Ascending aorta (tissue), 2 donors: ENCODE measurements at regions not wholly inside any gene's neighbourhood (a gene's known extent, or its start where the extent isn't known, plus 50 kb on each side); places are given as distances from the start of the nearest gene placed in this dataset.

Experiments
- DNase-seq, 2 donors: peaks; one replicate each; pipeline ENCODE4 v3.0.0-alpha.2; 2019; ENCODE audit warnings: low spot score in 2 of 2
- H3K27ac ChIP-seq, 2 donors: fragments of 200-600 bp; sonication (generic); one replicate each; pipeline ENCODE4 v1.5.1; 2016 to 2017; ENCODE audit warnings: mild to moderate bottlenecking in 1 of 2
- H3K27me3 ChIP-seq: fragments of 200-600 bp; sonication (generic); one replicate; pipeline ENCODE4 v1.5.1; 2017
- H3K36me3 ChIP-seq, 2 donors: fragments of 200-600 bp; sonication (generic); one replicate each; pipeline ENCODE4 v1.5.1; 2016
- H3K4me1 ChIP-seq, 2 donors: fragments of 200-600 bp; sonication (generic); one replicate each; pipeline ENCODE4 v1.5.1; 2016 to 2017; ENCODE audit warnings: mild to moderate bottlenecking in 1 of 2
- H3K4me3 ChIP-seq, 2 donors: fragments of 200-600 bp; sonication (generic); one replicate each; pipeline ENCODE4 v1.5.1; 2016 to 2017; ENCODE audit warnings: mild to moderate bottlenecking in 1 of 2
- H3K9me3 ChIP-seq, 2 donors: fragments of 200-600 bp; sonication (generic); one replicate each; pipeline ENCODE4 v1.5.1; 2016
- intact Hi-C: fragments of 100-400 bp; cut with DNase I; formaldehyde crosslinking; loops from one replicate; pipeline ENCODE4 v1.15.1; 2023
- TF ChIP-seq, protein P1 (sequence below), 3 experiments: fragments of 200-600 bp in 2 of 3; fragments of 450-650 bp in 1 of 3; sonication (generic) in 2 of 3; IDR thresholded peaks; one replicate each; pipeline ENCODE4 v1.5.1; 2016 to 2019; ENCODE audit warnings: antibody characterized with exemption in 3 of 3, mild to moderate bottlenecking in 1 of 3, moderate library complexity in 1 of 3

DNA sequence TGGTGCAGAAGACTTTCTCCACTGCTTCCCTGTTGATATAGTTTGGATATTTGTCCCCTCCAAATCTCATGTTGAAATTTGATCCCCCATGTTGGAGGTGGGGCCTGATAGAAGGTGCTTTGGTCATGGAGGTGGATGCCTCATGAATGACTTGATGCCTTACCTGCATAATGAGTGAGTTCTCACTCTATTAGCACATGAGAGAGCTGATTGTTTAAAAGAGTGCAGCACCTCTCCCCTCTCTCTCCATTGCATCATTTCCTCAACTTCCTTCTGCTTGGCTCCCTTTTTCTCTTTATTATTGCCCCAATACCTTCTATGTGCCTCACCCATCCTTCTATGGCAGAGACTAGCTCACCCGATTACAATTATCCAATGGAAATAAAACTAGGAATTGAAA is 90.8 kb upstream of the COX10 start:
- intact Hi-C loops = no loop called here
- no peak overlapping the region for H3K27ac ChIP-seq
- TF ChIP-seq, protein P1, sequence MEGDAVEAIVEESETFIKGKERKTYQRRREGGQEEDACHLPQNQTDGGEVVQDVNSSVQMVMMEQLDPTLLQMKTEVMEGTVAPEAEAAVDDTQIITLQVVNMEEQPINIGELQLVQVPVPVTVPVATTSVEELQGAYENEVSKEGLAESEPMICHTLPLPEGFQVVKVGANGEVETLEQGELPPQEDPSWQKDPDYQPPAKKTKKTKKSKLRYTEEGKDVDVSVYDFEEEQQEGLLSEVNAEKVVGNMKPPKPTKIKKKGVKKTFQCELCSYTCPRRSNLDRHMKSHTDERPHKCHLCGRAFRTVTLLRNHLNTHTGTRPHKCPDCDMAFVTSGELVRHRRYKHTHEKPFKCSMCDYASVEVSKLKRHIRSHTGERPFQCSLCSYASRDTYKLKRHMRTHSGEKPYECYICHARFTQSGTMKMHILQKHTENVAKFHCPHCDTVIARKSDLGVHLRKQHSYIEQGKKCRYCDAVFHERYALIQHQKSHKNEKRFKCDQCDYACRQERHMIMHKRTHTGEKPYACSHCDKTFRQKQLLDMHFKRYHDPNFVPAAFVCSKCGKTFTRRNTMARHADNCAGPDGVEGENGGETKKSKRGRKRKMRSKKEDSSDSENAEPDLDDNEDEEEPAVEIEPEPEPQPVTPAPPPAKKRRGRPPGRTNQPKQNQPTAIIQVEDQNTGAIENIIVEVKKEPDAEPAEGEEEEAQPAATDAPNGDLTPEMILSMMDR (IDR thresholded peaks at IDR 0.05) = no peak
- no peak overlapping the region for H3K4me3 ChIP-seq
- no peaks in the 10 kb centered on the region for H3K9me3 ChIP-seq
- no peaks in the 10 kb centered on the region for H3K27me3 ChIP-seq
- DNase-seq = no peak
- H3K36me3 ChIP-seq = no peaks in the 10 kb centered on the region
- H3K4me1 ChIP-seq = no peaks in the 10 kb centered on the region

DNA sequence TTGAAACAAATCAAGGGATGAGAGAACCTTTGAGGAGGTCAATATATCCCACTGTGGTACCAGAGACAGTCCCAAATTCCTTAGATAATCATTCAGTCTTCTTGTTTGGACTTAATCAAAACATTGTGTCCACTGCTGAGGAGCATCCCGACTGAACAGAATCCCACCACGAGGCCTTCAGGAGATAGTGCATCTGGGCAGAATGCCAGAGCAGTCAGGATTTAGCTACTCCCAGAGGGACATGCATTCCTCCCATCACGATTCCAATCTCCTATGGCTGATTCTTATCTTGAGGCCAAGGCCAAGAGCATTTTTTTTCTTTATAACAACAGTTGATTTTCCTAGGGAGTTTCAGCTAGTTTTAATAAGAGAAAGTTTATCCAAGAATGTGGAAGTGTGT is 87.4 kb upstream of the COX10 start:
- TF ChIP-seq, protein P1 (IDR thresholded peaks at IDR 0.05) = no peak
- Histone ChIP-seq H3K4me3 (no peak overlapping the region), H3K4me1 (no peaks in the 10 kb centered on the region), H3K36me3 (no peaks in the 10 kb centered on the region), H3K27me3 (no peaks in the 10 kb centered on the region), H3K9me3 (no peaks in the 10 kb centered on the region), H3K27ac (no peak overlapping the region)
- no peak for DNase-seq
- intact Hi-C loops = no loop called here

DNA sequence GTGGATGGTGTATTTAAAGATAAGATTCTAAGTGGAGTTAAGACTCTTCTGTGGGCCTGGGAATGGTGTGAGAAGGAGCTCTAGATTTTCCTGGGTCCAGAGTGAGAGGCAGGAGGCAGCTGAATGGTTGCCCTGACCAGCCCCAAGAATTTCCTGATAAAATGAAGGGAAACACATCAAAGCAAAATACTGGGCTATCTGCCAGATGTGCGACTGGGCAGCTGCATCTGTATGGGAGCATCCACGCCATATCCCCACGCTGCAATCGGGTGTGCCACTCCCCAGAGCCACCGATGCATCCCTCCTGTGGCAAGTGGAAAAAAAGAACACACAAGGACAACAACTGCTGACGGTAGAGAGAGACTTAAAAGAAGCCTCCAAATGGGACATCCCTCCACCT is 84.3 kb upstream of the COX10 start:
- H3K9me3 ChIP-seq = no peaks in the 10 kb centered on the region
- intact Hi-C loops = no loop called here
- no peak for DNase-seq
- no peaks in the 10 kb centered on the region for H3K36me3 ChIP-seq
- no peaks in the 10 kb centered on the region for H3K27me3 ChIP-seq
- H3K4me3 ChIP-seq = no peak overlapping the region
- no peak overlapping the region for H3K27ac ChIP-seq
- H3K4me1 ChIP-seq = no peaks in the 10 kb centered on the region
- TF ChIP-seq, protein P1 (IDR thresholded peaks at IDR 0.05) = no peak

DNA sequence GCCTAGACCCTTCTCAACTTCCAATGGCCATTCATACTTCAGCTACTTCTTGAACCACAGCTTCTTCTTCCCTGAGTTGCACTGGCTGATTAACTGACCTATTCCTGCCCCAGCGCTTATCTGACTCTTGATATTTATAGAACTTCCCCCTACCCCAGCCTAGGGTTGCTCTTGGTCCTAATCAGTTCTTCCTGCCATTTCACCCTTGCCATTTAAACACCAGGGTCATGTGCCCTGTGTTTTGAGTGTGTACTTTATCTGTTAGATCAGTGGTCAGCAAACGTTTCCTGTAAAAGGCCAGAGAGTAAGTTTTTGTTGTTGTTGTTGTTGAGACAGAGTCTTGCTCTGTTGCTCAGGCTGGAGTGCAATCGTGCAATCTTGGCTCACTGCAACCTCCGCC is 82.4 kb upstream of the COX10 start:
- H3K4me1 ChIP-seq = no peaks in the 10 kb centered on the region
- no peaks in the 10 kb centered on the region for H3K36me3 ChIP-seq
- DNase-seq = no peak
- intact Hi-C loops = no loop called here
- no peaks in the 10 kb centered on the region for H3K9me3 ChIP-seq
- no peaks in the 10 kb centered on the region for H3K27me3 ChIP-seq
- H3K27ac ChIP-seq = no peak overlapping the region
- TF ChIP-seq, protein P1 (IDR thresholded peaks at IDR 0.05) = no peak
- H3K4me3 ChIP-seq = no peak overlapping the region

DNA sequence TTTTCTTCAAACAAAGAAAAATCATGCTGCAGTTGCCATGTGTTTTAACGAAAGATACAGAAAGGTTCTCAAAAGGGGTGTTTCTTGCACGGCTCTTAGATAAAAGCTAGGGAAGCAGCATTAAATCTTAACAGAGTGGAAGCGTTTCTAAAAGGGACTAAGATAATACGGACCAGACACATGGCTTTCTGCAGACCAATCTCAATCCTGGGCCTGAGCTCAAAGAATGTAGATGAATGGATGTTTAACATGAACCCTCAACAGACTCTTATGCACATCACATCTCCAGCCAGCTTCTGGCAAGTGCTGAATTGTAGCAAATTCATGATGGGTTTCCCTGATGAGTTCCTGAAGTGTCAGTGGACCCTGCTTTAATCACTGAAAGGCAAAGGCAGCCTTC is 80.2 kb upstream of the COX10 start:
- H3K4me1 ChIP-seq = no peaks in the 10 kb centered on the region
- intact Hi-C loops = no loop called here
- H3K27ac ChIP-seq = no peak overlapping the region
- TF ChIP-seq, protein P1 (IDR thresholded peaks at IDR 0.05) = no peak
- no peaks in the 10 kb centered on the region for H3K36me3 ChIP-seq
- H3K27me3 ChIP-seq = no peaks in the 10 kb centered on the region
- H3K4me3 ChIP-seq = no peak overlapping the region
- DNase-seq = no peak
- H3K9me3 ChIP-seq = no peaks in the 10 kb centered on the region

DNA sequence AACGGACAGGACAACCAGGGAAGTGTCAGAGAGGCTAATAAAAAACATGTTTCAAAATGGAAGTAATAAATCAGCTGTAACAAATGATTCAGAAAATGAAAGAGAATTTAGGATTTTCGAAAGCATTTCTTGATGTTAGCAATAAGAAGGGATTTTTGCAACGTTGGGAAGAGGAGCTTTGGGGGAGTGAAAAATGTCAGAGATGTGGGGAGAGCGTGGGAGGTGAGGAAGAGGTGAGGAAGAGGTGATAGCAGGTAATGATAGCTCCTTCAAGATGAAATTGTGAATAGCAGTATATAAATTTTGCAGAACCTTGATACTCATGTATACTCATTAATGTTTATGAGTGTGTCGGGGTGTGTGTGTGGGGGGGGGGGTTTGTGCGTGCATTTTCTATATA is 76.2 kb upstream of the COX10 start:
- intact Hi-C loops = no loop called here

More for the DNA sequence above, 76.2 kb upstream of the COX10 start:
- DNase-seq = no peak
- TF ChIP-seq, protein P1 (IDR thresholded peaks at IDR 0.05) = no peak
- Histone ChIP-seq H3K4me3 (no peak overlapping the region), H3K9me3 (no peaks in the 10 kb centered on the region), H3K27ac (no peak overlapping the region), H3K4me1 (no peaks in the 10 kb centered on the region), H3K27me3 (no peaks in the 10 kb centered on the region), H3K36me3 (no peaks in the 10 kb centered on the region)
